Kidney epithelial cell (primary cell): ENCODE measurements at regions not wholly inside any gene's neighbourhood (a gene's known extent, or its start where the extent isn't known, plus 50 kb on each side); places are given as distances from the start of the nearest gene placed in this dataset.

ENCODE experiments used
- DNase-seq: peaks from one replicate; pipeline ENCODE4 v3.0.0-alpha.2; 2010; ENCODE audit warnings: low read depth
- H3K27me3 ChIP-seq: 2 replicates; pipeline ENCODE4 v1.6.0; 2011; ENCODE audit warnings: low read length; ENCODE audit not compliant: control insufficient read depth, insufficient read depth
- H3K36me3 ChIP-seq: 2 replicates; pipeline ENCODE4 v1.5.1; 2011; ENCODE audit warnings: low read length; ENCODE audit not compliant: control insufficient read depth, insufficient read depth
- H3K4me3 ChIP-seq: 2 replicates; pipeline ENCODE4 v1.5.1; 2011; ENCODE audit warnings: low read depth, mild to moderate bottlenecking, control low read depth, low read length
- TF ChIP-seq, protein P1 (sequence below): IDR thresholded peaks from 2 replicates; pipeline ENCODE4 v1.5.1; 2011; ENCODE audit warnings: mild to moderate bottlenecking, moderate library complexity, low read length, control low read depth, inconsistent platforms; ENCODE audit not compliant: insufficient read depth, poor library complexity, severe bottlenecking

DNA sequence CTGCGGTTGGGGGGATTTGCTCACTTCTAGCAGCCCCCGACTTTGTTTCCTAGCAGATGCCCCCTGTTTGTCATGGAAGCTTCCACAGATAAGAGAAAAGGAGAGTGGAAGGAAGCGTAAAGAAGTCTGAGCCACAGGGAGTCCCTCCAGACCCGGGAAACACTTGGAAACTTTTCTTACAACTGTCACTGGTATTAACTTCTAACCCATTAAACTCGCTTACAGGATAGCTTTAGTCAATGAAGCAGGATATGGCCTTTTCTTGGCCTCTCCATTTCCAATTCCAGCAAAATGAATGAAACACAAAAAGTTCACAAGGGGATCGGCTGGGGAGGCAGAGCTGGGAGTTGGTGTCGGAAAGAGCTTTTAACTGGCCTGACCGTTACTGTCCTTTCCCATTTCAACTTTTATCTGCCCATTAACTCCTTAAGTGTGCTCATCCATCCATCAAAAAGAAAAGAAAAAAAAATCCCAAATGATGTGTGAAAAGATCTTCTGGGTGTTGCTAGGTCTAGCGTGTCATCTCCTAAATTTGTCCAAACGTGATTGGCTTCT is 231.9 kb upstream of the ARGLU1 start:
- H3K27me3 ChIP-seq: no peaks in the 10 kb centered on the region
- H3K4me3 ChIP-seq: no peak overlapping the region
- H3K36me3 ChIP-seq: no peaks in the 10 kb centered on the region
- TF ChIP-seq, protein P1, sequence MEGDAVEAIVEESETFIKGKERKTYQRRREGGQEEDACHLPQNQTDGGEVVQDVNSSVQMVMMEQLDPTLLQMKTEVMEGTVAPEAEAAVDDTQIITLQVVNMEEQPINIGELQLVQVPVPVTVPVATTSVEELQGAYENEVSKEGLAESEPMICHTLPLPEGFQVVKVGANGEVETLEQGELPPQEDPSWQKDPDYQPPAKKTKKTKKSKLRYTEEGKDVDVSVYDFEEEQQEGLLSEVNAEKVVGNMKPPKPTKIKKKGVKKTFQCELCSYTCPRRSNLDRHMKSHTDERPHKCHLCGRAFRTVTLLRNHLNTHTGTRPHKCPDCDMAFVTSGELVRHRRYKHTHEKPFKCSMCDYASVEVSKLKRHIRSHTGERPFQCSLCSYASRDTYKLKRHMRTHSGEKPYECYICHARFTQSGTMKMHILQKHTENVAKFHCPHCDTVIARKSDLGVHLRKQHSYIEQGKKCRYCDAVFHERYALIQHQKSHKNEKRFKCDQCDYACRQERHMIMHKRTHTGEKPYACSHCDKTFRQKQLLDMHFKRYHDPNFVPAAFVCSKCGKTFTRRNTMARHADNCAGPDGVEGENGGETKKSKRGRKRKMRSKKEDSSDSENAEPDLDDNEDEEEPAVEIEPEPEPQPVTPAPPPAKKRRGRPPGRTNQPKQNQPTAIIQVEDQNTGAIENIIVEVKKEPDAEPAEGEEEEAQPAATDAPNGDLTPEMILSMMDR: no peak
- DNase-seq: no peak

DNA sequence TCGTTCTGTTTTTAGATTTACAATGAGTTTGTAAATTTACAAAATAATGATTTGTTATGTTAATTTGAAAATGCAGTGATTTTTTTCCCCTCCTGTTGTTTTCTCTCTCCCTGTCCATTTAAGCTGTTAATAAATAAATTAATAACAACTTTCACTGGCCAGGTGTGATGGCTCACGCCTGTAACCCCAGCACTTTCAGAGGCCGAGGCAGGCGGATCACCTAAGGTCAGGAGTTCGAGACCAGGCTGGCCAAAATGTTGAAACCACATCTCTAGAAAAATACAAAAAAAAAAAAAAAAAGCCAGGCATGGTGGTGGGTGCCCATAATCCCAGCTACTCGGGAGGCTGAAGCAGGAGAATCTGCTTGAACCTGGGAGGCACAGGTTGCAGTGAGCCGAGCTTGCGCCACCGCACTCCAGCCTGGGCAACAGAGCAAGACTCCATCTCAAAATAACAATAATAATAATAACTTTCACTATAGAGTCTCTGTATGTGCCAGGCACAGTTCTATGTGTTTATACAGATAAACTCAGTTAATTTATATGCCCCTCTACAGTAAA is 229.2 kb upstream of the ARGLU1 start:
- Histone ChIP-seq H3K27me3 (no peaks in the 10 kb centered on the region), H3K4me3 (no peak overlapping the region), H3K36me3 (no peaks in the 10 kb centered on the region)
- TF ChIP-seq, protein P1: no peak
- DNase-seq: no peak

DNA sequence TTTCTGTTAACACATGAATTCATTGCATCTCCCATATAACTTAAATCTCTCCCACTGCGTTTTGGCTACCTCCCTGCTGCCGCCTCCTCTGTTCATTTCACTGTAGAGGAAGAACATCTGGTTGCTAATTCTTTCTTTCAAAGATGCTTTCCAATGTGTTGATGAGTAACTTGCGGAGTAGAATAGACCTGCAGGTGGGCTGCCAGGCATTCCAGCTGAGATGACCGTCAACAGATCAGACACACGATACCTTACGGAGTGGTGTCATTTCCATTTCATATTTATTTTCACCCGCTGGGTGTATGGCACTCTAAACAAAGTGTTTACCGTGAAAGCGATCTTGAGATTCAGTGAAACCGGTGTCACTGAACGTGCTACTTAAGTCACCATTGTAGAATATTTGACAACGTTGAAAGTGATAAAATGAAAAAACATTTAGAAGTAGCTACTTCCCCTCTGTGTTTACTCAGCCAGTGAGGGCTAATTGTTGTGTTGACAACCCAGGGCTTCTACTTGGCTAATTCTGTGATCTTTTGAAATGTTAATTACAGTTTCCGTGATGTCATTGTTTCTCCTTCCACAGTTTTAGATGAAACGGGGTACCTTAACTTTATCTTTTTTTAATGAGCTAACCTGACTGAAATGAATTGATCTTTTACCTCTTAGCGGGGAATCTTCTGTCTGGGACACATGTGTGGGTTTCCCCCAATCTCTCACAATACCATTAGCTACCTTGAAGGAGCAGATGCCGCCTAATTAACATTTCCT is 228.5 kb upstream of the ARGLU1 start:
- Histone ChIP-seq H3K27me3 (no peaks in the 10 kb centered on the region), H3K36me3 (no peaks in the 10 kb centered on the region), H3K4me3 (no peak overlapping the region)
- no peak for DNase-seq
- TF ChIP-seq, protein P1: no peak

DNA sequence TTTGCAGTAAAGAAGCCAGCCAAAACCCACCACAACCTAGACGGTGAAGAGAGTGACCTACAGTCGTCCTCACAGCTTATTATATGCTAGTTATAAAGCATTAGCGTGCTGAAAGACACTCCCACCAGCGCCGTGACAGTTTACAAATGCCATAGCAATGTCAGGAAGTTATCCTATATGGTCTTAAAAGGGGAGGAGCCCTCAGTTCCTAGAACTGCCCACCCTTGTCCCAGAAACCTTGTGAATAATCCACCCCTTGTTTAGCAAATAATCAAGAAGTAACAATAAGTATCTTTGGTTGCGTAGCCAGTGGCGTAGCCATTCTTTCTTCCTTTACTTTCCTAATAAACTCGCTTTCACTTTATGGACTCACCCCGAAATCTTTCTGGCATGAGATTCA is 227.9 kb upstream of the ARGLU1 start:
- DNase-seq: no peak
- TF ChIP-seq, protein P1: no peak
- Histone ChIP-seq H3K27me3 (no peaks in the 10 kb centered on the region), H3K36me3 (no peaks in the 10 kb centered on the region), H3K4me3 (no peak overlapping the region)

DNA sequence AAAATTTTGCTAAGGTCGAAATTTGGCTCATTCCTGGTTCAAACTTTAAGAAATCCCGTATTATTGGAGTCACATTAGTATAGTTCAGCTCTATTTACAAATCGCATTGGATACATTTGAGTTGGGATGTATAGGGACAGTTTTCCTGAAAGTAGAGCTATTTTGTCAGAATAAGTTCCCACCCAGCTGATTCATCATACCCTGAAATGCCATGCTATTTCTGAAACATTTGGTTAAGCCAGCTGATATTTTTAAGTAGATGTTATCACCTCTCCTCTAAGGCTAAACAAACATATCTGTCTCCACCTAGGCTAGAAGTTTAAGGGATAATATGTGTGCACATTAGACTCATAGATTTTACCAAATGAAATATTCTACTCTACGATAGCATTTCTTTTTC is 226.2 kb upstream of the ARGLU1 start:
- DNase-seq: no peak
- Histone ChIP-seq H3K36me3 (no peaks in the 10 kb centered on the region), H3K27me3 (no peaks in the 10 kb centered on the region), H3K4me3 (no peak overlapping the region)
- TF ChIP-seq, protein P1: no peak
